ENCODE measurements at regions not wholly inside any gene's neighbourhood (a gene's known extent, or its start where the extent isn't known, plus 50 kb on each side); places are given as distances from the start of the nearest gene placed in this dataset.

GRCh38 chr6:137362878-137363804, 131.1 kb downstream of the OLIG3 start:
- TF ChIP-seq CTCF (IDR thresholded peaks at IDR 0.05) (no peak), POLR2A (IDR thresholded peaks at IDR 0.05) (no peak)

Data from ovary (tissue), 3 donors.